Neural cell (in vitro differentiated cells): ENCODE measurements at regions not wholly inside any gene's neighbourhood (a gene's known extent, or its start where the extent isn't known, plus 50 kb on each side); places are given as distances from the start of the nearest gene placed in this dataset.

Experiments used
- H2AFZ ChIP-seq: fragments of 200-600, 300-800 bp; sonication (generic), shearing (Covaris generic); 2 replicates; pipeline ENCODE4 v1.6.0; 2014; ENCODE audit warnings: low read depth, mild to moderate bottlenecking, antibody characterized with exemption, low read length, moderate library complexity
- H3F3A ChIP-seq: fragments of 200-600 bp; shearing (Covaris generic); 2 replicates; pipeline ENCODE4 v1.6.1; 2016; ENCODE audit warnings: mild to moderate bottlenecking, moderate library complexity, mixed read lengths, antibody characterized with exemption, low read length; ENCODE audit not compliant: insufficient read depth, poor library complexity, severe bottlenecking
- H3K27ac ChIP-seq: fragments of 200-600, 300-800 bp; sonication (generic), shearing (Covaris generic); 2 replicates; pipeline ENCODE4 v1.5.1; 2014; ENCODE audit warnings: mild to moderate bottlenecking, low read length, moderate library complexity
- H3K27me3 ChIP-seq: fragments of 300-800, 200-600 bp; sonication (generic), shearing (Covaris generic); 2 replicates; pipeline ENCODE4 v1.6.0; 2014; ENCODE audit warnings: mild to moderate bottlenecking, low read depth, low read length, moderate library complexity; ENCODE audit not compliant: insufficient read depth
- H3K36me3 ChIP-seq: fragments of 300-800, 200-600 bp; sonication (generic), shearing (Covaris generic); 2 replicates; pipeline ENCODE4 v1.5.1; 2014; ENCODE audit warnings: mild to moderate bottlenecking, antibody characterized with exemption, low read length, moderate library complexity; ENCODE audit not compliant: insufficient read depth
- H3K4me2 ChIP-seq: fragments of 300-800, 200-600 bp; sonication (generic), shearing (Covaris generic); 2 replicates; pipeline ENCODE4 v1.6.0; 2014; ENCODE audit warnings: mild to moderate bottlenecking, low read length
- H3K4me3 ChIP-seq: fragments of 300-800, 200-600 bp; sonication (generic), shearing (Covaris generic); 2 replicates; pipeline ENCODE4 v1.5.1; 2014; ENCODE audit warnings: mild to moderate bottlenecking, low read length, moderate library complexity
- H3K79me2 ChIP-seq: fragments of 200-600 bp; shearing (Covaris generic); replicated peaks from 2 replicates; pipeline ENCODE4 v1.6.0; 2014; ENCODE audit warnings: mild to moderate bottlenecking, low read length, moderate library complexity; ENCODE audit not compliant: insufficient read depth
- H3K9ac ChIP-seq: fragments of 300-800, 200-600 bp; sonication (generic), shearing (Covaris generic); 2 replicates; pipeline ENCODE4 v1.6.1; 2016; ENCODE audit warnings: mild to moderate bottlenecking, low read length, mixed read lengths
- H3K9me2 ChIP-seq: fragments of 200-600 bp; shearing (Covaris generic); 2 replicates; pipeline ENCODE4 v1.6.1; 2016; ENCODE audit warnings: mild to moderate bottlenecking, low read length, mixed read lengths; ENCODE audit not compliant: insufficient read depth
- H3K9me3 ChIP-seq: fragments of 200-600, 300-800 bp; sonication (generic), shearing (Covaris generic); 2 replicates; pipeline ENCODE4 v1.6.1; 2016; ENCODE audit warnings: mild to moderate bottlenecking, mixed run types, low read length, moderate library complexity, mixed read lengths
- H4K20me1 ChIP-seq: fragments of 200-600 bp; shearing (Covaris generic); 2 replicates; pipeline ENCODE4 v1.6.1; 2016; ENCODE audit warnings: mild to moderate bottlenecking, mixed run types; ENCODE audit not compliant: insufficient read depth
- EP300 ChIP-seq: fragments of 450-650 bp; conservative IDR thresholded peaks from 2 replicates; pipeline ENCODE4 v1.6.1; 2014; ENCODE audit warnings: antibody characterized with exemption, mild to moderate bottlenecking, moderate library complexity; ENCODE audit not compliant: poor library complexity, severe bottlenecking
- EZH2 ChIP-seq: fragments of 200-600, 300-800 bp; shearing (Covaris generic), sonication (generic); IDR thresholded peaks from 2 replicates; pipeline ENCODE4 v1.6.1; 2014; ENCODE audit warnings: antibody characterized with exemption, low read length, borderline replicate concordance, mild to moderate bottlenecking; ENCODE audit not compliant: insufficient read depth, poor library complexity, severe bottlenecking
- MXI1 ChIP-seq: fragments of 450-650 bp; conservative IDR thresholded peaks from 2 replicates; pipeline ENCODE4 v1.6.1; 2014; ENCODE audit warnings: antibody characterized with exemption, mild to moderate bottlenecking; ENCODE audit not compliant: poor library complexity, severe bottlenecking
- POLR2AphosphoS5 ChIP-seq: IDR thresholded peaks from 2 replicates; pipeline ENCODE4 v1.6.1; 2012
- RAD21 ChIP-seq: fragments of 450-650 bp; conservative IDR thresholded peaks from 2 replicates; pipeline ENCODE4 v1.6.1; 2014; ENCODE audit warnings: antibody characterized with exemption, mild to moderate bottlenecking, moderate library complexity
- SMC3 ChIP-seq: fragments of 450-650 bp; conservative IDR thresholded peaks from 2 replicates; pipeline ENCODE4 v1.6.1; 2014; ENCODE audit warnings: antibody characterized with exemption, mild to moderate bottlenecking, moderate library complexity; ENCODE audit not compliant: poor library complexity
- TAF1 ChIP-seq: IDR thresholded peaks from 2 replicates; pipeline ENCODE4 v1.6.1; 2012; ENCODE audit warnings: low read depth
- TF ChIP-seq, protein P1 (sequence below): IDR thresholded peaks from 2 replicates; pipeline ENCODE4 v1.6.1; 2012; ENCODE audit warnings: borderline replicate concordance
- TF ChIP-seq, protein P2 (sequence below): fragments of 450-650 bp; IDR thresholded peaks from 2 replicates; pipeline ENCODE4 v1.5.1; 2014; ENCODE audit warnings: antibody characterized with exemption, mild to moderate bottlenecking, moderate library complexity; ENCODE audit not compliant: poor library complexity, severe bottlenecking

DNA sequence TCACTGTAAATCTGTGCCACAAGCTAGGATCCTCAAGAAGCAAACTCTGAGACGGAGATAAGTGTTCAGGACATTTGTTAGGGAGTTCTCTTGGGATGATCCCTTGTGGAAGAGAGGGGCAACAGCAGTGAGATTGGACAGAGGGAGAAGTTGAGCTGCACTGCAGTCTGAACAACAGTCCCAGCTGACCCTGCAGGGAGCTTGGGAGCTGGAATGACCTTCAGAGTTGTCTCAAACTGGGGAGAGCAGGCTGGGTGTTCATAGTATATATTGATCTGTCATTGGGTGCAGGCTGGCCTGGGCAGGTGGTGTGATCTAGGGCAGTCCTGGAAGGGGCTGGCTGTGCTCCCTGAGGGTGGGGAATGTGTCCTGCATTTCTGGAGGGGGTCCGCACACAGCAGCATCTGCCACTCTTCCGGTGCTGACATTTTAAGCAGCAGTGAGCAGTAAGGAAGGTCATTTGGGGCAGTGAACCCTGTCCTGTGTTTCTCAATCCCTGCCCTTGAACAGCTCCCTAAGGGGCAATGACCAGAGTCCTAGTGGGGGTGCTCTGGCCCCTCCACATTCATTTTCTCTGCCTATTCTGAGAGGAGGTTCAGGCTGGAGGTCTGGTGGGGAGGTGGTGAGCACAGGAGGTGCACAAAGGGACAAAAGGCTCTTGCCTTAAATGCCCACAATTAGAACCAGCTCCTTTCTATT is 90.2 kb upstream of the PPM1J start:
- H3K79me2 ChIP-seq = no peaks in the 10 kb centered on the region
- no peak overlapping the region for H2AFZ ChIP-seq
- H3K36me3 ChIP-seq = no peaks in the 10 kb centered on the region
- H3K27me3 ChIP-seq = no peaks in the 10 kb centered on the region
- no peaks in the 10 kb centered on the region for H4K20me1 ChIP-seq
- H3K27ac ChIP-seq = no peak overlapping the region
- H3K9me3 ChIP-seq = no peaks in the 10 kb centered on the region
- no peak overlapping the region for H3K4me3 ChIP-seq
- no peaks in the 10 kb centered on the region for H3K9me2 ChIP-seq
- TF ChIP-seq, protein P1, sequence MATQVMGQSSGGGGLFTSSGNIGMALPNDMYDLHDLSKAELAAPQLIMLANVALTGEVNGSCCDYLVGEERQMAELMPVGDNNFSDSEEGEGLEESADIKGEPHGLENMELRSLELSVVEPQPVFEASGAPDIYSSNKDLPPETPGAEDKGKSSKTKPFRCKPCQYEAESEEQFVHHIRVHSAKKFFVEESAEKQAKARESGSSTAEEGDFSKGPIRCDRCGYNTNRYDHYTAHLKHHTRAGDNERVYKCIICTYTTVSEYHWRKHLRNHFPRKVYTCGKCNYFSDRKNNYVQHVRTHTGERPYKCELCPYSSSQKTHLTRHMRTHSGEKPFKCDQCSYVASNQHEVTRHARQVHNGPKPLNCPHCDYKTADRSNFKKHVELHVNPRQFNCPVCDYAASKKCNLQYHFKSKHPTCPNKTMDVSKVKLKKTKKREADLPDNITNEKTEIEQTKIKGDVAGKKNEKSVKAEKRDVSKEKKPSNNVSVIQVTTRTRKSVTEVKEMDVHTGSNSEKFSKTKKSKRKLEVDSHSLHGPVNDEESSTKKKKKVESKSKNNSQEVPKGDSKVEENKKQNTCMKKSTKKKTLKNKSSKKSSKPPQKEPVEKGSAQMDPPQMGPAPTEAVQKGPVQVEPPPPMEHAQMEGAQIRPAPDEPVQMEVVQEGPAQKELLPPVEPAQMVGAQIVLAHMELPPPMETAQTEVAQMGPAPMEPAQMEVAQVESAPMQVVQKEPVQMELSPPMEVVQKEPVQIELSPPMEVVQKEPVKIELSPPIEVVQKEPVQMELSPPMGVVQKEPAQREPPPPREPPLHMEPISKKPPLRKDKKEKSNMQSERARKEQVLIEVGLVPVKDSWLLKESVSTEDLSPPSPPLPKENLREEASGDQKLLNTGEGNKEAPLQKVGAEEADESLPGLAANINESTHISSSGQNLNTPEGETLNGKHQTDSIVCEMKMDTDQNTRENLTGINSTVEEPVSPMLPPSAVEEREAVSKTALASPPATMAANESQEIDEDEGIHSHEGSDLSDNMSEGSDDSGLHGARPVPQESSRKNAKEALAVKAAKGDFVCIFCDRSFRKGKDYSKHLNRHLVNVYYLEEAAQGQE = no peak
- TF ChIP-seq RAD21 = no peak
- no peak for TF ChIP-seq EP300
- no peak overlapping the region for H3K4me2 ChIP-seq
- no peak overlapping the region for H3K9ac ChIP-seq
- no peaks in the 10 kb centered on the region for H3F3A ChIP-seq

DNA sequence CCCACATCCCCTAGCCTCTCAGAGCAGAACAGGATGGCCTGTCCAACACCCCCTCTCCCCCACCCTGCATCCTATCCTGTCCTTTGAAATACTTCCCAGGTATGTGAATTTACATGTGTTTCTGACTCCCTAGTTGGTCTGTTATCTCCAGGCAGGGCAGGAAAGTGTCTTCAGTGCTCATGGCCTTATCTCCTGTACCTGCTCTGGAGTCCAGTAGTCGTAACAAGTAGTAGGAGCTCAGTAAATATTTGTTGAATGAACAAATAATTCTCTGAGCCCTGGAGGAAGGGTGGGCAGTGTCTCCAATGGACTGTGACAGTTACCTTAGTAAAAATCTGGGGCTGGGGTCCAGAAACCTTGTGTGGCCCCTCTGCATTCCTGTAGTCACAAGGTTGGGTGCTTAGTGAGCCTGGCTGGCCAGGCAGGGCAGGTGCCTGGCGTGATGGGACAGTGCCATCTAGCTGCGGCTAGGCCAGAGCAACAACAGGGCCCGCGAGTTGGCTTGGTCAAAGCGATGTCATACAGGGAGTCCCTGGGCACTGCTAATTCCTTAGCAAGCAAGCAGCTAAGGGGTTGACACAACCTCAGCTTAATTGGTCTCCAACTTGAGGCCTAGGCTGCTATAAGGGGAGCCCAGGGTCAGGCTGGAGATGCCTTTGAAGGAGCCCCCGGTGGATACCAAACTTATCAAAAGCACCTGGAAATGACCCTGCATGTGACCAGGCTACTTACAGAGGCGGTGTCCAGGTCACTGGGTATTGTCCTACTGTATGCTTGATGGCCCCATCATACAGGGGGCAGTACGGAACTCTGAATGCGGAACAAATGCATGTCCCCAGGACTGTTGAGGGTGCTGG is 89.0 kb upstream of the PPM1J start:
- Histone ChIP-seq H3K36me3 (no peaks in the 10 kb centered on the region), H3F3A (no peaks in the 10 kb centered on the region), H3K4me2 (no peak overlapping the region), H2AFZ (no peak overlapping the region), H3K4me3 (no peak overlapping the region), H4K20me1 (no peaks in the 10 kb centered on the region), H3K9me2 (no peaks in the 10 kb centered on the region), H3K9ac (no peak overlapping the region), H3K79me2 (no peaks in the 10 kb centered on the region), H3K9me3 (no peaks in the 10 kb centered on the region), H3K27me3 (no peaks in the 10 kb centered on the region), H3K27ac (no peak overlapping the region)
- TF ChIP-seq EP300 (no peak), RAD21 (peak; percentile 24)

- Histone ChIP-seq H3F3A (no peaks in the 10 kb centered on the region), H3K79me2 (no peaks in the 10 kb centered on the region), H3K9ac (no peak overlapping the region), H3K4me3 (no peak overlapping the region), H3K36me3 (no peaks in the 10 kb centered on the region), H3K27me3 (no peaks in the 10 kb centered on the region), H3K9me2 (no peaks in the 10 kb centered on the region), H2AFZ (no peak overlapping the region), H3K4me2 (no peak overlapping the region), H4K20me1 (no peaks in the 10 kb centered on the region), H3K27ac (no peak overlapping the region), H3K9me3 (no peaks in the 10 kb centered on the region)
- TF ChIP-seq TAF1 (no peak), MXI1 (no peak), EZH2 (no peak), POLR2AphosphoS5 (no peak), RAD21 (no peak), EP300 (no peak), SMC3 (no peak)
- TF ChIP-seq, protein P1 = no peak
- TF ChIP-seq, protein P2, sequence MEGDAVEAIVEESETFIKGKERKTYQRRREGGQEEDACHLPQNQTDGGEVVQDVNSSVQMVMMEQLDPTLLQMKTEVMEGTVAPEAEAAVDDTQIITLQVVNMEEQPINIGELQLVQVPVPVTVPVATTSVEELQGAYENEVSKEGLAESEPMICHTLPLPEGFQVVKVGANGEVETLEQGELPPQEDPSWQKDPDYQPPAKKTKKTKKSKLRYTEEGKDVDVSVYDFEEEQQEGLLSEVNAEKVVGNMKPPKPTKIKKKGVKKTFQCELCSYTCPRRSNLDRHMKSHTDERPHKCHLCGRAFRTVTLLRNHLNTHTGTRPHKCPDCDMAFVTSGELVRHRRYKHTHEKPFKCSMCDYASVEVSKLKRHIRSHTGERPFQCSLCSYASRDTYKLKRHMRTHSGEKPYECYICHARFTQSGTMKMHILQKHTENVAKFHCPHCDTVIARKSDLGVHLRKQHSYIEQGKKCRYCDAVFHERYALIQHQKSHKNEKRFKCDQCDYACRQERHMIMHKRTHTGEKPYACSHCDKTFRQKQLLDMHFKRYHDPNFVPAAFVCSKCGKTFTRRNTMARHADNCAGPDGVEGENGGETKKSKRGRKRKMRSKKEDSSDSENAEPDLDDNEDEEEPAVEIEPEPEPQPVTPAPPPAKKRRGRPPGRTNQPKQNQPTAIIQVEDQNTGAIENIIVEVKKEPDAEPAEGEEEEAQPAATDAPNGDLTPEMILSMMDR = no peak
These were observed 85.2 kb upstream of the PPM1J start for GRCh38 chr1:112800289-112800688.
